GM18868 (cell line): ENCODE measurements at regions not wholly inside any gene's neighbourhood (a gene's known extent, or its start where the extent isn't known, plus 50 kb on each side); places are given as distances from the start of the nearest gene placed in this dataset.

ENCODE experiments used
- ATAC-seq: cut with Tn5 transposase; IDR thresholded peaks from one replicate; pipeline ENCODE4 v1.9.1; 2021; ENCODE audit warnings: mild to moderate bottlenecking, moderate library complexity; ENCODE audit not compliant: unreplicated experiment

GRCh38 chr5:24353611-24354010 is 291.2 kb downstream of the CDH10 start:
- no peak for ATAC-seq

- ATAC-seq = no peak
Measured at GRCh38 chr5:24363789-24364481, 280.8 kb downstream of the CDH10 start.

- no peak for ATAC-seq
Measured at GRCh38 chr5:24364711-24365110, 280.1 kb downstream of the CDH10 start.

- no peak for ATAC-seq
Measured at GRCh38 chr5:24365406-24365805, 279.4 kb downstream of the CDH10 start.

DNA sequence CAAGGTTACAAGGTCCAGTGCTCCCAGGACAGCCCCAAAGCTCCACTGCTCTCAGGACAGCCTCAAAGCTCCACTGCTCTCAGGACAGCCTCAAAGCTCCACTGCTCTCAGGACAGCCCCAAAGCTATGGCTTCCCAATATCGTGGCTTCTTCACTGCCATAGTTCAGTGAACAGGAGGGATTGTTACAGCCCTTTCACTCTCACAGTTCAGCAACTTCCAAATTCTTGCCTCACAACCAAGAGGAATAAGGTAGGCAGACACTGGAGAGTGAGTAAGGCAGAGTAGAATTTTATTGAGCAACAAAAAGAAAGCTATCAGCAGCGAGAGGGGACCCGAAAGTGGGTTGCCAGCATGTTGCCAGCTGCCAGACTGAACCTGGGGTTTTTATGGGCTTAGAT is 277.6 kb downstream of the CDH10 start:
- no peak for ATAC-seq

DNA sequence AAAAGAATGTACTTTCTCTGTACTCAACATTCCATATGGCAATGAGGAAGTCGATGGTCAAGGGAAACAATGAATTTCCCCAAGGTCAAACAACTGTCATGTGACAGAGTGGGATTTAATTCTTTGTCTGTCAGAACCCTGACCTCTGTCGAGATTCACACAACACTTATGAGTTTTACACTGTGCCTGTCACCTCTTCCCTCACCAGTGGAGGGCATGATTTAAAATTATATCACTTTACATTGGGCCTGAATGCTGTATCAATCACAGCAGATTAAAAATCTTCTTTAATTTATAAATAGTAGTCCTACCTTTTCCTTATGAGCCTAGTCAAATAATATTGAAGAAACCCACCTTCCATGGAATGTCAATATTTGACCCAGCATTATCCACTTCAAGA is 276.7 kb downstream of the CDH10 start:
- ATAC-seq = no peak

DNA sequence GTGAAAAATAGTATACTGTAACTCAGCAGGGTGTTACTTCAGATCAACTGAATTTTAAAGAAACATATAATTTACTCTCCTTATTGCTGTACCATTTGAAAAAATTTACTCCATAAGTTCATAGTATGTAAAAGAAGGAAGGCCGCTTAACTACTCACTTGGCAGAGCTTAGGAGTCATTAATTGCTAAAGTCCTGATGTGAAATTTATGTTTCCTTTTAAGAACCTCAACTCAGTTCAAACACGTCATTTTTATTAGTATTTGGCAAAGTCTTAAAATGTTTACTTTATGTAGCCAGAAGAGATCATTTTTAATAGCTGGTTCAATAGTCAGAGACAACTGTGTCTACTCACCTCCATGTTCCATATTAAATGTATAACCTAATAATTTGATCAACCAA is 268.6 kb downstream of the CDH10 start:
- no peak for ATAC-seq

GRCh38 chr5:24376616-24377015 is 268.2 kb downstream of the CDH10 start:
- no peak for ATAC-seq

DNA sequence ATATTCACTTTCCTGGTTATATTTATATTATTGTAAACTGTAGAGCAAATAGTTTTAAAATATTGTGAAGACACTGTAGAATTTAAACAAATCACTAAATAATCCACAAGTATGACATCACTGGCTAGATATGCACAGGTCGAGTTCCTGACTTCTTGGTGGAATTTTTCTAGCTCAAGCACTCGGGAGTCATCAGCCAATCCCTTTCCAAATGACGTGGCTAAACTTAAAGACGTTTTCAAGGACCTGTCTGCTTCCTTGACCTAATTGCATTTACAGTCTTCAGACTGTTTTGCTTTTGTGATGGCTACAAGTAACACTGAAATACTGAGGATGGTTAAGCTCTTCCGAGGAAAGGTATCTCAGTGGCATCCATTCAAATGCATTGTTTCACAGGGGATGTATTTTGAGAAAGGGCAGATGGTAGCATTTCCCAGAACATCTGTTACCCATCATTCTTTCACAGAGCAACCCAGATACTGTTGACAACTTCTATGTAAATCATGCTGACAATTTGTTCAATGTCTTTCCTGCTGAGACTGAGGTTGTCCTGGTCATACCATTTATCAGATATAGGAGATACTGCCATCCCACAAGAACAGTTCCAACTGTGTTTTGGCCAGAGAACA is 262.8 kb downstream of the CDH10 start:
- no peak for ATAC-seq

DNA sequence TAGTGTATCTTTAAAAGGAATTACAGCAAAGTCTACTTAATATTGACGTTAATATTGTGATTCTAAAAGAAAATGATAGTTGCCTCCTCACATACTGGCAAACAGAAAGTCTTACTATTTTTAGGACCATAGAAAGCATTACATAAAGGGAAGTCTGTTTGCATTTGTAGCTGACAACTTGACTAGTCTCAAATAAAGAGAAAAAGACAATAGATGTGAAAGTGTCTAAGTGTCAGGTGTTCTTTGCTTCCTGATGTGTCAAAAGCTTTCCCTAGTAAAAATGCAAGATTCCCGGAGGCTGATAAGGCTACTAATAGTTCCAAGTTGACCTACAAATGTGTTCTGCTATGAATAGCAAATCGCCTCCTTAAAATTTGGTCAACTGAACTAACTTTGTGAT is 259.7 kb downstream of the CDH10 start:
- ATAC-seq = no peak

DNA sequence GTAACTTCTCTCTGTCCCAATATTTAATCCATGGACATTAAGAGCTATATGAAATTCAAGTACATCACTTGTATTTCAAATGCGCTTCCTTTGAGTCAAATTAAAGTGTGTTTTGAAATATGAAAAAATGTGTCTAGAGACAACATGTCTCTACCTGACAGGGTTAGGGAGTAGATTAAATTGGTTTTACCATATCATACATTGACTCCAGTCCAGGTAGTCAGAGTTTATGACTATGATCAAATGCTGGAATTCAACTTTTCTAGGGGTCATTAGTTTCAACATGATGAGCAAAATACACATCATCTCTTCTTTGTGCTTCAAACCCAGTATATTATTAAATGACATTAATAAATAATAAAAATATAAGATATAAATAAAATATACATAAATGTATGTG is 259.2 kb downstream of the CDH10 start:
- ATAC-seq = no peak

- ATAC-seq = no peak
Measured at GRCh38 chr5:24388448-24388847, 256.3 kb downstream of the CDH10 start.

- no peak for ATAC-seq
Measured at GRCh38 chr5:24389968-24390367, 254.8 kb downstream of the CDH10 start.

- ATAC-seq = no peak
Measured at GRCh38 chr5:24391816-24392215, 253.0 kb downstream of the CDH10 start.

DNA sequence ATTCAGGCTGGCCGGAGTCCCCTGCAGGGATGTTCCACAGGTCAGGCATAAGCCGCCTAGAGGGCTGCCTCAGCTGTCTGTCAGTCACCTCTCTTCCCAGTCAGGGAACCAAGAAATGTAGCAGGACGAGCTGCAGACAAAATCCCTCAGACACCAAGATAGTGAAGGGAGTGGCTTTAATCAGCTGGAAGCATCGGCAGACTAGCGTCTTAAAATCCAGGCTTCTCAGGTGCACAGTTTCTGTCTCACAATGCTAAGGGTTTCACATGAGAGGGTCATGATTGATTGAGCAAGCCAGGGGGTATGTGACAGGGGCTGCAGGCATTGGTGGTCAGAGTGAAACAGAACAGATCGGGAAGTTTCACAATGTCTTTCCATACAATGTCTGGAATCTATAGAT is 247.2 kb downstream of the CDH10 start:
- no peak for ATAC-seq

GRCh38 chr5:24401773-24402172 is 243.0 kb downstream of the CDH10 start:
- ATAC-seq = no peak

DNA sequence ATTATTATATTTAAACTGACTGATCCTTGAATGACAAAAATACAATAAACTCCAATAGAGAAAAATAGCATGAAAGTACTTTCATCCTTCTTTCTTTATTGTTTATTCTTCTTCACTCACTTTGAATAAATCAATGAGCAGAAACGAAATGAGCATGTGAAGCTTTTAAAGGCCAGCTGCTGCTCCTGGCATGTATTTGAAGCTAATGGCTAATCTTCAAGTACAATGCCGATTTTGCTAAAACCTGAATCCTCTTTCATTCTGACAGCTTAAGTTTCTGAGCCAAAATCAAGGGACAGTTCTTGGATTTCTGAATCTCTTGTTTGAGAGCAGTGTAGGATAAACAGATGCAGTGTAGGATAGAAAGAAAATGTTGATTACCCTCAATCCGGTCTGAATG is 237.3 kb downstream of the CDH10 start:
- ATAC-seq = no peak

DNA sequence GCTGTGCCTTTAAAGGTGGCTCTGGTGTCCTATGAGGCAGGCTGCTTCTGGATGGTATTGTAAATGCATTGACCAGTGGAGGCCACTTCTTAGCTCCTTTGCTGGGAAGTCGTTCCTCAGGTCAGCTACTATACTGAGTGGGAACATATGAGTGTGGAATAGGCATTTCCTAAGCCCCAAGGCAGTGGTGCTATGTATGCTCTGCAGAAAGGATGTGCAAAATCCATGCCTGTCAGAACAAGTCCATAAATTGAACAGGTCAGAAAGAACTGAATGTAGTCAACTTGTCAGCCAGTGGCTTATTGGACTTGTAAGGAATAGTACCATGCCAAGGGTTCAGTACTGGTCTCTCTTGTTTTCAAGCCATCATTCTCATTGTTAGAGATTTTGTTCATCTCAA is 216.4 kb downstream of the CDH10 start:
- ATAC-seq = no peak

GRCh38 chr5:24433555-24433954 is 211.2 kb downstream of the CDH10 start:
- no peak for ATAC-seq
